Bronchial epithelial cell (primary cell): ENCODE measurements at regions not wholly inside any gene's neighbourhood (a gene's known extent, or its start where the extent isn't known, plus 50 kb on each side); places are given as distances from the start of the nearest gene placed in this dataset.
A peak's percentile ranks its signal among the peaks of the same experiment; 100 is the strongest.
"Not testable (repeated sequence)": the region's sequence is repeated elsewhere in the genome, so short reads cannot be mapped to it uniquely, and the experiment has no call there.

Experiments used
- DNase-seq: peaks from one replicate; pipeline ENCODE4 v3.0.0-alpha.2; 2010; ENCODE audit warnings: low read depth
- FAIRE-seq: peaks from 2 replicates; lab custom pipeline; 2011; peaks lifted over from hg19 to GRCh38; lab: Jason Lieb, UNC
- H3K27me3 ChIP-seq: 2 replicates; pipeline ENCODE4 v1.5.1; 2011; ENCODE audit warnings: low read length; ENCODE audit not compliant: control insufficient read depth, insufficient read depth
- H3K36me3 ChIP-seq: 2 replicates; pipeline ENCODE4 v1.5.1; 2011; ENCODE audit warnings: low read length; ENCODE audit not compliant: control insufficient read depth, insufficient read depth
- H3K4me3 ChIP-seq: 2 replicates; pipeline ENCODE4 v1.5.1; 2011; ENCODE audit warnings: mild to moderate bottlenecking, low read depth, low read length, control low read depth
- TF ChIP-seq, protein P1 (sequence below): IDR thresholded peaks from 2 replicates; pipeline ENCODE4 v1.5.1; 2011; ENCODE audit warnings: mild to moderate bottlenecking, moderate library complexity, low read length, control low read depth, inconsistent platforms; ENCODE audit not compliant: insufficient read depth, severe bottlenecking

- TF ChIP-seq, protein P1, sequence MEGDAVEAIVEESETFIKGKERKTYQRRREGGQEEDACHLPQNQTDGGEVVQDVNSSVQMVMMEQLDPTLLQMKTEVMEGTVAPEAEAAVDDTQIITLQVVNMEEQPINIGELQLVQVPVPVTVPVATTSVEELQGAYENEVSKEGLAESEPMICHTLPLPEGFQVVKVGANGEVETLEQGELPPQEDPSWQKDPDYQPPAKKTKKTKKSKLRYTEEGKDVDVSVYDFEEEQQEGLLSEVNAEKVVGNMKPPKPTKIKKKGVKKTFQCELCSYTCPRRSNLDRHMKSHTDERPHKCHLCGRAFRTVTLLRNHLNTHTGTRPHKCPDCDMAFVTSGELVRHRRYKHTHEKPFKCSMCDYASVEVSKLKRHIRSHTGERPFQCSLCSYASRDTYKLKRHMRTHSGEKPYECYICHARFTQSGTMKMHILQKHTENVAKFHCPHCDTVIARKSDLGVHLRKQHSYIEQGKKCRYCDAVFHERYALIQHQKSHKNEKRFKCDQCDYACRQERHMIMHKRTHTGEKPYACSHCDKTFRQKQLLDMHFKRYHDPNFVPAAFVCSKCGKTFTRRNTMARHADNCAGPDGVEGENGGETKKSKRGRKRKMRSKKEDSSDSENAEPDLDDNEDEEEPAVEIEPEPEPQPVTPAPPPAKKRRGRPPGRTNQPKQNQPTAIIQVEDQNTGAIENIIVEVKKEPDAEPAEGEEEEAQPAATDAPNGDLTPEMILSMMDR: no peak
- Histone ChIP-seq H3K36me3 (no peaks in the 10 kb centered on the region), H3K27me3 (no peaks in the 10 kb centered on the region), H3K4me3 (no peak overlapping the region)
- DNase-seq (no peak), FAIRE-seq (no peak)
Observed at GRCh38 chr3:117047951-117048705, 338.5 kb downstream of the TUSC7 start.

DNA sequence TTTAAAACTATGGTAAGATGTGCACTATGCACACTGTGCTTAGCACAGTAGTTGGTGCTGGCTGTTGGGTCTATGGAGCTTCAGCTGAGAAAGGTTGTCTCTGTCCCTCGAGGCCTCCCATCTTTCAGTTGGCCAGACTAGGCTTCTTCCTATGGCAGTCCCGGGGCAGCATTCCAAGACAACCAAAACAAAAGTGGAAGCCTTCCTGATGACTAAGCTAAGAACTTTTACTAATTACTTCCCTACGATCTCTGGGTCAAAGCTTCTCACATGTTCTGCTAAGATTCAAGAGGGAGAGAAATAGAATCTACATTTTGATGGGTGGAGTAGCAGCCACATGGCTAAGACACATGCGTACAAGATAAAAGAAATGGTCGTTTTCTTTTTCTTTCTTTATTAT lies 342.8 kb downstream of the TUSC7 start:
- Histone ChIP-seq H3K4me3 (no peak overlapping the region), H3K27me3 (no peaks in the 10 kb centered on the region), H3K36me3 (no peaks in the 10 kb centered on the region)
- no peak for FAIRE-seq
- DNase-seq: no peak
- TF ChIP-seq, protein P1: no peak

DNA sequence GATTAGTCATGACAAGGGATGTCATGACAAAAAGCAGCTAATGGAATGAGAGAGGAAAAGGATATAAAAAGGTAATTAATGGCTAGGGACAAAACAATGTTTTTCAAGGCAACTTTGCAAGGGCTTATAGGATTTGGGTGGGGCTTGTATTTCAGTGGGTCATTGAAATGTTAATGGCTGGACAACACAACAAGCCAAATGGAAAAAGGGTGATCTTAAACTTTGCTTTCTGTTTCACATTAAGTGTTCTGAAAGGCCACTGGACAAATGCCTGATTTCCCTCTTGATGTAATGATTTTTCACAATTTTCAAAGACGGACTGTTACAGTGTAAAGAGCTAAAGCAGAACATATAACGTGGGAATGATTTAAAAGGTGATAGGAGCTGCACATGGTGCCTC lies 345.0 kb downstream of the TUSC7 start:
- DNase-seq: no peak
- H3K4me3 ChIP-seq: no peak overlapping the region
- no peak for FAIRE-seq
- no peaks in the 10 kb centered on the region for H3K27me3 ChIP-seq
- TF ChIP-seq, protein P1: no peak
- no peaks in the 10 kb centered on the region for H3K36me3 ChIP-seq

- not testable (repeated sequence) for FAIRE-seq, H3K27me3 ChIP-seq, H3K36me3 ChIP-seq, DNase-seq, H3K4me3 ChIP-seq
Observed at GRCh38 chr3:117056946-117057345, 347.4 kb downstream of the TUSC7 start.

DNA sequence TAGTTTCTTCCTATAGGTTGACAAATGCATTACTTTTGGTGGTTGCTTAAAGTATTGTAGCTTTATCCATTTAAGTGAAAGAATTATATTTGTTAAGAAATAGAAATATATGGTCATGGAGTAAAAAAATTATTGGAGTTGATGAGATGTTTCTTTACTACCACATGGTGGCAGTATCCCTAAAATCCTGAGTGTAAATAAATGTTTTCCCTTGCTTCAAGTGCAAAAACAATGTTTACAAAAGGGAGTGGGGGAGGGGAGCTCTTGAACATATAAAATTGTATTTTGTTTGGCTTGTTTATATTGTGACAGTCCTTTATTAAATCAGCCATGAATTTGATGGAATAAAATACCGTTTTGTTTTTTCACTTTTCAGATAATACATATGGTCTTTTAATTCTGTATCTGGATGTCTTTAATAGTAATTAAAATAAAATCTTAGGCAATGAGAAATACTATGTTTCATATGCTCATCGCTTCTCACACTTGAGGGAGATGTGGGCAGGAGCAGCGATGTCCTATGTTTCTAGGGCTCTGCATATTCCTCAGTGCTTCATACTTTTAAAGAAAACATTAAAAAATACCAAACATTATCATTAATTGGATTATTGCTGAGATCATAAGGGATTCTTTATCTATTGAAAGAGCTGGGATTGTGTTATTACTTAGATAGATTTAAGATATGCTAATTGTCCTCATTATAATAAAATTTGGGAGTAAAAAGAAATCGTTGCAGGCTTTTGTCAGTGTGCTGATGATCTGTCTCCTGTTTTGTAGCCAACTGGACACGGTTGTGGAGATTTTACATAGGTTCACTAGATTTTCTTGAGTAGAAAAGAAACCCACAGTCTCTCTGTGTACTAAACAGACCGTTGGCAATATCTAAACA lies 349.7 kb downstream of the TUSC7 start:
- DNase-seq: peak; percentile 54
- no peaks in the 10 kb centered on the region for H3K36me3 ChIP-seq
- no peak overlapping the region for H3K4me3 ChIP-seq
- TF ChIP-seq, protein P1: peak; percentile 35
- H3K27me3 ChIP-seq: no peaks in the 10 kb centered on the region
- no peak for FAIRE-seq

GRCh38 chr3:117059956-117060270 lies 350.3 kb downstream of the TUSC7 start:
- FAIRE-seq (no peak), DNase-seq (no peak)
- TF ChIP-seq, protein P1: no peak
- no peaks in the 10 kb centered on the region for H3K36me3 ChIP-seq
- H3K4me3 ChIP-seq: no peak overlapping the region
- H3K27me3 ChIP-seq: no peaks in the 10 kb centered on the region
